ENCODE measurements at regions not wholly inside any gene's neighbourhood (a gene's known extent, or its start where the extent isn't known, plus 50 kb on each side); places are given as distances from the start of the nearest gene placed in this dataset.

DNA sequence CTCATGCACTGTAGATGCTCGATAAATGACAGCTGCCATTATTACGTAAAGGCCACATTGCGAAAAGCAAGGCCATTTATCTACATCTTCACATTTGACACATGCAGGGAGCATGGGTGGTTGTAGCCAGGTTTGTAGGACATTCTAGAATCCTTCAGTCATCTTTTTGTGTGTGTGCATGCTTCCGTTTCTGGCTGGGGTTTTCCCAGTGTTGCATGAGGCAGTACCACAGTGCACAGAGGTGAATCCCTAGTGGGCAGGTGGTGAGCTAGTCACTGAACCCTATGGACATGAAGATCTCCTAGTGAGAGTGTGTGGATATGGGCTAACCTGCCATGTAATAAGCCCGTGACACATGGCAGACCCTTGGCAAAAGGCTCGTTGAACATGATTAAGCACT lies 151.8 kb upstream of the SLC14A2 start:
- no peak overlapping the region for H2AFZ ChIP-seq (ENCODE audit: control insufficient read depth, low read length)
- H3K4me3 ChIP-seq (ENCODE audit: control insufficient read depth in 2 of 3, extremely low read depth in 1 of 3, insufficient read depth in 2 of 3, low read depth in 1 of 3, low read length in 3 of 3), result no peak overlapping the region
- no peaks in the 10 kb centered on the region for H3K36me3 ChIP-seq (ENCODE audit: control insufficient read depth in 2 of 2, extremely low read depth in 1 of 2, insufficient read depth in 2 of 2, low read length in 2 of 2)
- peaks cover 6% of the 10 kb centered on the region for H3K27me3 ChIP-seq (ENCODE audit: control insufficient read depth, extremely low read depth, insufficient read depth, low read length)
- no peak overlapping the region for H3K27ac ChIP-seq (ENCODE audit: control insufficient read depth, insufficient read depth, low read length)
- H4K20me1 ChIP-seq (ENCODE audit: control insufficient read depth, extremely low read depth, insufficient read depth, low read length), result no peaks in the 10 kb centered on the region
- no peak overlapping the region for H3K9ac ChIP-seq (ENCODE audit: control insufficient read depth, extremely low read depth, insufficient read depth, low read length)
- H3K9me1 ChIP-seq (ENCODE audit: control insufficient read depth, extremely low read depth, insufficient read depth, low read length), result no peaks in the 10 kb centered on the region
- no peak for DNase-seq (ENCODE audit: low read depth, low spot score)
- H3K4me2 ChIP-seq (ENCODE audit: control insufficient read depth, extremely low read depth, insufficient read depth, low read depth, low read length), result no peak overlapping the region
- H3K79me2 ChIP-seq (ENCODE audit: control insufficient read depth, insufficient read depth, low read length), result no peaks in the 10 kb centered on the region
- dilution Hi-C loops (cut with MboI; ENCODE audit: extremely low pct_ligation_motif_present, low sequenced_read_pairs), result no loop called here
- no peaks in the 10 kb centered on the region for H3K4me1 ChIP-seq (ENCODE audit: control insufficient read depth, extremely low read depth, insufficient read depth, low read length)
- FAIRE-seq, result no peak
- TF ChIP-seq, protein P1, sequence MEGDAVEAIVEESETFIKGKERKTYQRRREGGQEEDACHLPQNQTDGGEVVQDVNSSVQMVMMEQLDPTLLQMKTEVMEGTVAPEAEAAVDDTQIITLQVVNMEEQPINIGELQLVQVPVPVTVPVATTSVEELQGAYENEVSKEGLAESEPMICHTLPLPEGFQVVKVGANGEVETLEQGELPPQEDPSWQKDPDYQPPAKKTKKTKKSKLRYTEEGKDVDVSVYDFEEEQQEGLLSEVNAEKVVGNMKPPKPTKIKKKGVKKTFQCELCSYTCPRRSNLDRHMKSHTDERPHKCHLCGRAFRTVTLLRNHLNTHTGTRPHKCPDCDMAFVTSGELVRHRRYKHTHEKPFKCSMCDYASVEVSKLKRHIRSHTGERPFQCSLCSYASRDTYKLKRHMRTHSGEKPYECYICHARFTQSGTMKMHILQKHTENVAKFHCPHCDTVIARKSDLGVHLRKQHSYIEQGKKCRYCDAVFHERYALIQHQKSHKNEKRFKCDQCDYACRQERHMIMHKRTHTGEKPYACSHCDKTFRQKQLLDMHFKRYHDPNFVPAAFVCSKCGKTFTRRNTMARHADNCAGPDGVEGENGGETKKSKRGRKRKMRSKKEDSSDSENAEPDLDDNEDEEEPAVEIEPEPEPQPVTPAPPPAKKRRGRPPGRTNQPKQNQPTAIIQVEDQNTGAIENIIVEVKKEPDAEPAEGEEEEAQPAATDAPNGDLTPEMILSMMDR (optimal IDR thresholded peaks at IDR 0.05 in 1 of 3, IDR thresholded peaks at IDR 0.05 in 1 of 3, conservative IDR thresholded peaks at IDR 0.05 in 1 of 3; ENCODE audit: extremely low read depth in 1 of 3, insufficient read depth in 2 of 3, low read length in 3 of 3), result no peak
- TF ChIP-seq EZH2 (IDR thresholded peaks at IDR 0.05; ENCODE audit: low read length), result no peak
- H3K9me3 ChIP-seq (ENCODE audit: control insufficient read depth, low read depth, low read length), result no peaks in the 10 kb centered on the region

DNA sequence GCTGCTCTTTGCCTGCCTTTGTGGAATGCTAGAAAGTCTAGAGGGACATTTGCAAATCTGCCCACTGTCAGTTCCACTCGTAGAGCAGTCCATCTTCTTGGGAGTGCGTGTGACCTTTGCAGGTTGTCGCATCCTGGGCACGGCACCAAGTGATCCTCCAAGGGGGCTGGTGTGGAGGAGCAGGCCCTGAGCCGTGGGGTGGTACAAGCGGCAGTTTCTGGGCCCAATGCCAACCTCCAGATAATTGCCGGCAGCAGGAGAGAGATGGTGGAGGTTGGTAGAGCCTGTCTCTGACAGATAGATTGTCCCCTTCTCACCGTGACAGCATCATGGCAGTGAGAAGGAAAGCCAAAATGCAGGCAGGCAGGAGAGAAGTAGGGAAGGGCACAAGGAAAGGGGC lies 150.7 kb upstream of the SLC14A2 start:
- H3K9ac ChIP-seq (ENCODE audit: control insufficient read depth, extremely low read depth, insufficient read depth, low read length), result no peak overlapping the region
- peaks cover 6% of the 10 kb centered on the region for H3K27me3 ChIP-seq (ENCODE audit: control insufficient read depth, extremely low read depth, insufficient read depth, low read length)
- no peak for DNase-seq (ENCODE audit: low read depth, low spot score)
- no peak overlapping the region for H3K27ac ChIP-seq (ENCODE audit: control insufficient read depth, insufficient read depth, low read length)
- no peaks in the 10 kb centered on the region for H3K9me1 ChIP-seq (ENCODE audit: control insufficient read depth, extremely low read depth, insufficient read depth, low read length)
- H3K36me3 ChIP-seq (ENCODE audit: control insufficient read depth in 2 of 2, extremely low read depth in 1 of 2, insufficient read depth in 2 of 2, low read length in 2 of 2), result no peaks in the 10 kb centered on the region
- no peaks in the 10 kb centered on the region for H3K4me1 ChIP-seq (ENCODE audit: control insufficient read depth, extremely low read depth, insufficient read depth, low read length)
- dilution Hi-C loops (cut with MboI; ENCODE audit: extremely low pct_ligation_motif_present, low sequenced_read_pairs), result no loop called here
- no peak for FAIRE-seq
- no peak overlapping the region for H3K4me2 ChIP-seq (ENCODE audit: control insufficient read depth, extremely low read depth, insufficient read depth, low read depth, low read length)
- no peak overlapping the region for H2AFZ ChIP-seq (ENCODE audit: control insufficient read depth, low read length)
- no peaks in the 10 kb centered on the region for H4K20me1 ChIP-seq (ENCODE audit: control insufficient read depth, extremely low read depth, insufficient read depth, low read length)
- H3K4me3 ChIP-seq (ENCODE audit: control insufficient read depth in 2 of 3, extremely low read depth in 1 of 3, insufficient read depth in 2 of 3, low read depth in 1 of 3, low read length in 3 of 3), result no peak overlapping the region
- no peaks in the 10 kb centered on the region for H3K79me2 ChIP-seq (ENCODE audit: control insufficient read depth, insufficient read depth, low read length)
- H3K9me3 ChIP-seq (ENCODE audit: control insufficient read depth, low read depth, low read length), result no peaks in the 10 kb centered on the region
- TF ChIP-seq, protein P1 (optimal IDR thresholded peaks at IDR 0.05 in 1 of 3, IDR thresholded peaks at IDR 0.05 in 1 of 3, conservative IDR thresholded peaks at IDR 0.05 in 1 of 3; ENCODE audit: extremely low read depth in 1 of 3, insufficient read depth in 2 of 3, low read length in 3 of 3), result no peak
- no peak for TF ChIP-seq EZH2 (IDR thresholded peaks at IDR 0.05; ENCODE audit: low read length)
